ENCODE measurements at regions not wholly inside any gene's neighbourhood (a gene's known extent, or its start where the extent isn't known, plus 50 kb on each side); places are given as distances from the start of the nearest gene placed in this dataset.
A peak's percentile ranks its signal among the peaks of the same experiment; 100 is the strongest.

- DNase-seq (no peak), ATAC-seq (no peak)
- H3K4me3 ChIP-seq: no peak overlapping the region
- TF ChIP-seq CTCF (IDR thresholded peaks at IDR 0.05) (no peak), POLR2A (IDR thresholded peaks at IDR 0.05) (no peak)
- H3K36me3 ChIP-seq: no peaks in the 10 kb centered on the region
- 64% methylated on average over 5 of the region's 6 CpGs for WGBS (ENCODE audit: insufficient coverage, low coverage, low lambda C conversion rate, missing lambda C conversion rate)
- no peaks in the 10 kb centered on the region for H3K4me1 ChIP-seq
- no peaks in the 10 kb centered on the region for H3K27me3 ChIP-seq
- H3K27ac ChIP-seq: no peak overlapping the region
- H3K9me3 ChIP-seq: no peaks in the 10 kb centered on the region
- intact Hi-C loops (cut with DNase I): no loop called here
Measured at GRCh38 chr18:47547539-47548202, 296.2 kb upstream of the SKOR2 start.

- ATAC-seq (peak in 1 of 4 donors; percentile 23), DNase-seq (no peak)
- WGBS (ENCODE audit: insufficient coverage, low coverage, low lambda C conversion rate, missing lambda C conversion rate): 44% methylated on average over 6 of the region's 6 CpGs
- intact Hi-C loops (cut with DNase I): no loop called here
- Histone ChIP-seq H3K36me3 (no peaks in the 10 kb centered on the region), H3K27ac (no peak overlapping the region), H3K9me3 (no peaks in the 10 kb centered on the region), H3K4me3 (no peak overlapping the region), H3K27me3 (no peaks in the 10 kb centered on the region), H3K4me1 (no peaks in the 10 kb centered on the region)
- no peak for TF ChIP-seq POLR2A (IDR thresholded peaks at IDR 0.05)
- no peak for TF ChIP-seq CTCF (IDR thresholded peaks at IDR 0.05)
Measured at GRCh38 chr18:47545613-47546012, 294.2 kb upstream of the SKOR2 start.

GRCh38 chr18:47543080-47543479, 291.6 kb upstream of the SKOR2 start:
- WGBS (ENCODE audit: insufficient coverage, low coverage, low lambda C conversion rate, missing lambda C conversion rate): 61% methylated on average over 2 of the region's 3 CpGs

GRCh38 chr18:47542551-47542950, 291.1 kb upstream of the SKOR2 start:
- WGBS (ENCODE audit: insufficient coverage, low coverage, low lambda C conversion rate, missing lambda C conversion rate): 18% methylated on average over 2 of the region's 2 CpGs
- Histone ChIP-seq H3K4me3 (no peak overlapping the region), H3K9me3 (no peaks in the 10 kb centered on the region), H3K27ac (no peak overlapping the region), H3K4me1 (no peaks in the 10 kb centered on the region), H3K27me3 (no peaks in the 10 kb centered on the region), H3K36me3 (no peaks in the 10 kb centered on the region)
- intact Hi-C loops (cut with DNase I): no loop called here
- DNase-seq: no peak
- ATAC-seq: no peak
- no peak for TF ChIP-seq CTCF (IDR thresholded peaks at IDR 0.05)
- TF ChIP-seq POLR2A (IDR thresholded peaks at IDR 0.05): no peak

More at GRCh38 chr18:47543080-47543479, 291.6 kb upstream of the SKOR2 start:
- Histone ChIP-seq H3K36me3 (no peaks in the 10 kb centered on the region), H3K9me3 (no peaks in the 10 kb centered on the region), H3K4me1 (no peaks in the 10 kb centered on the region), H3K4me3 (no peak overlapping the region), H3K27me3 (no peaks in the 10 kb centered on the region), H3K27ac (no peak overlapping the region)
- DNase-seq (no peak), ATAC-seq (no peak)
- TF ChIP-seq POLR2A (IDR thresholded peaks at IDR 0.05): no peak
- no peak for TF ChIP-seq CTCF (IDR thresholded peaks at IDR 0.05)
- intact Hi-C loops (cut with DNase I): no loop called here

Data from right lobe of liver (tissue), 6 donors.